Prostate gland (tissue), 2 donors: ENCODE measurements at regions not wholly inside any gene's neighbourhood (a gene's known extent, or its start where the extent isn't known, plus 50 kb on each side); places are given as distances from the start of the nearest gene placed in this dataset.

Experiments used
- POLR2A ChIP-seq: fragments of 450-650 bp; IDR thresholded peaks from one replicate; pipeline ENCODE4 v1.6.1; 2016; ENCODE audit warnings: antibody characterized with exemption, mild to moderate bottlenecking
- POLR2AphosphoS5 ChIP-seq: sonication (generic); formaldehyde crosslinking; IDR thresholded peaks from one replicate; pipeline ENCODE4 v1.6.1; 2017; ENCODE audit warnings: antibody characterized with exemption
- TF ChIP-seq, protein P1 (sequence below), 4 experiments: fragments of 200-600 bp in 2 of 4; fragments of 450-650 bp in 2 of 4; sonication (generic) in 2 of 4; IDR thresholded peaks; 1 replicate in 3 of 4; 2 replicates in 1 of 4; pipeline ENCODE4 v1.5.1; 2016 to 2019; ENCODE audit warnings: antibody characterized with exemption in 4 of 4, mild to moderate bottlenecking in 2 of 4, moderate library complexity in 2 of 4

- TF ChIP-seq POLR2A (no peak), POLR2AphosphoS5 (no peak)
- TF ChIP-seq, protein P1, sequence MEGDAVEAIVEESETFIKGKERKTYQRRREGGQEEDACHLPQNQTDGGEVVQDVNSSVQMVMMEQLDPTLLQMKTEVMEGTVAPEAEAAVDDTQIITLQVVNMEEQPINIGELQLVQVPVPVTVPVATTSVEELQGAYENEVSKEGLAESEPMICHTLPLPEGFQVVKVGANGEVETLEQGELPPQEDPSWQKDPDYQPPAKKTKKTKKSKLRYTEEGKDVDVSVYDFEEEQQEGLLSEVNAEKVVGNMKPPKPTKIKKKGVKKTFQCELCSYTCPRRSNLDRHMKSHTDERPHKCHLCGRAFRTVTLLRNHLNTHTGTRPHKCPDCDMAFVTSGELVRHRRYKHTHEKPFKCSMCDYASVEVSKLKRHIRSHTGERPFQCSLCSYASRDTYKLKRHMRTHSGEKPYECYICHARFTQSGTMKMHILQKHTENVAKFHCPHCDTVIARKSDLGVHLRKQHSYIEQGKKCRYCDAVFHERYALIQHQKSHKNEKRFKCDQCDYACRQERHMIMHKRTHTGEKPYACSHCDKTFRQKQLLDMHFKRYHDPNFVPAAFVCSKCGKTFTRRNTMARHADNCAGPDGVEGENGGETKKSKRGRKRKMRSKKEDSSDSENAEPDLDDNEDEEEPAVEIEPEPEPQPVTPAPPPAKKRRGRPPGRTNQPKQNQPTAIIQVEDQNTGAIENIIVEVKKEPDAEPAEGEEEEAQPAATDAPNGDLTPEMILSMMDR (IDR thresholded peaks at IDR 0.05): no peak
Measured at GRCh38 chr3:134721214-134721613, 70.4 kb upstream of the KY start.
